ENCODE measurements at regions not wholly inside any gene's neighbourhood (a gene's known extent, or its start where the extent isn't known, plus 50 kb on each side); places are given as distances from the start of the nearest gene placed in this dataset.

DNA sequence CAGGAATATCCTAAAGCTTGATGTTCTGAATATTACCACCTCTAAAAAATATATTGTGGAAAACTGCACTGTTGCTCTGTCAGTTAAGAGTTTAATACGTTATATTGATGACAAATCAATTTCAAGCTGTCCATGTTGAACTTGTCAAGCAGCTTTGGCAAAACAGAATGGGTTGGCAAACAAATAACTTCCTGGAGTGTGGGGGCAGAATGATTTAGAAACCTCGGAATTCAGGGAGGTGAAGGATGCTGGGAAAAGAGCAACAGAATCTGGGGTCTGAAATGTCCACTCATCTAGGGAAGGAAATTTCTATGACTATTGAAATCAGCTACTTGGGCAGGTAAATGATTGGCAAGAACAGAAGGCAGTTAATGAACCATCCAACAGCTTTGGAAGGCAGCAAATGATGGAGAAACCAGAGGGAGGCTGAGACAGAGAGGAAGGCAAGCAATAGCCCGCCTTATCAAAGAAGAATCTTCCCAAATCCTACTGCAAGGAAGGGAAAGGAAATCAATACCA lies 95.1 kb upstream of the PALS2 start:
- no peak for TF ChIP-seq CTCF (IDR thresholded peaks at IDR 0.05; ENCODE audit: low read depth, low read length)
- no peak for DNase-seq (ENCODE audit: extremely low read depth, low read depth)

DNA sequence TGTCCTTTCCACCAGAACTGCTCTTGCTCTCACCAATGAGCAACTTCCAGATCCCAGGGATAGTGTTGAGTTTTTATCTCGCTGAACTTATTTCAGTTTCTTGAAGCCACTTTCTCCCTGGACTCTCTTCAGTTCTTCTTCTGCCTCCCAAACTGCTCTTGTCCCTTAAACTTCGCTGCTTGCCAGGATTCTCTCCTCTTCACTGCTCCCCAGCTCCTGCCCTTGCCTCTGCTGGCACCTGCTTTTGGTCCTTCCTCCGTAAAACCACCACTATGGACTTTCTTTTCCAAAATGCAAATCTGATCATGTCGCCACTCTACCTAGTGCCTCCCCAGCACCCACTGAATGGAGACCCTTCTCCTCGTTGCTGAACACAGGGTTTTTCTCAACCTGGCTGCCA lies 92.8 kb upstream of the PALS2 start:
- DNase-seq (ENCODE audit: extremely low read depth, low read depth) = no peak
- no peak for TF ChIP-seq CTCF (IDR thresholded peaks at IDR 0.05; ENCODE audit: low read depth, low read length)

DNA sequence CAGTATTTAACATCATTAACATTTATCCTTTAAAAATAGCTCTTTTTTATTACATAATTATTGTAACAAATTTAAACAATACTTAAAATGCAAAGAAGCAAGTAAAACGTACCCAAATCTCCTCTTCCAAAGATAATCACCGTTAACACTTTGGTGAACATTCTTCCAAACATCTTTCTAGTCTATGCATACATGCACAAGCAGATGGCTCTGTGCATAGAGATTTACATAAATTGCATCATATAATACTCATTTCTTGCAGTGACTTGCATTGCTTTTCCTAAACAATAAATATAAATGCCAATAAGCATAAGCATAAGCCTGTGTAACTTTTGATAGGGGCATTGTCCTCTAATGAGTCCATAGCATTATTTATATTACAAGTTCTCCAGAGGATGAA lies 89.4 kb upstream of the PALS2 start:
- no peak for DNase-seq (ENCODE audit: extremely low read depth, low read depth)
- no peak for TF ChIP-seq CTCF (IDR thresholded peaks at IDR 0.05; ENCODE audit: low read depth, low read length)

DNA sequence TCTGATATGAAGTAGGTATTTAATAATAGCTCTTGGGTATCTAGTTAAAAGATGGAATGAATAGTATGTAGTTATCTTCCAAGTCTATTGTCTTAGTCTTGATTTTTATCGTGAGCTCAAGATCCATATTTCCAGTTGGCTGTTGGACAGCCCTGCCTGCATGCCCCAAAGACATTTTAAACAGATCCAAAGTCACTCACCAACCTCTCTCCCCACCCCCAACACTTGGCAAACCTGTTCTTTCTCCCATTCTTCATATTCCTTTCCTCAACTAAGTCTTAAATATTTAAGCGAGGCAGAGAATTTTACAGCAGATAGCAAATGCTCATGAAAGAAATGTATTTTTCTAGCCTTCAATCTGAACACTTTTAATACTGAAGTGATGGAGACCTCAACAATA lies 80.7 kb upstream of the PALS2 start:
- TF ChIP-seq CTCF (IDR thresholded peaks at IDR 0.05; ENCODE audit: low read depth, low read length) = no peak
- no peak for DNase-seq (ENCODE audit: extremely low read depth, low read depth)

DNA sequence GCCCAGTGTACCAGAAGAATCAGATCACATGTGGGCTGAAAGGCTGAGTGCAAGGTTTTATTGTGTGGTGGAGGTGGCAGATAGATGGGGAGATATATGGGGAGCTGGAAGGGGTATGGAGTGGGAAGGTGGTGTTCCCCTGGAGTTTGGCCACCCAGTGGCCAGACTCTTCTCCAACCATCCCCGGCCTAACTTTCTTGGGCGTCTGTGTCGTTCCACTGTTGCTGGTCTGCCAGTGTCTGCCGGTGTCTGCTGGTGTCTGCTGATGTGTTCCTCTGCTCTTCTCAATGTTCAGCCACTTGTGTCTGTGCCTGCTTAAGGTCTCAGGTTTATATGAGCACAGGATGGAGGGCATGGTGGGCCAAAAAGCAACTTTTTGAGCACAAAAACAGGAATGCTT lies 78.4 kb upstream of the PALS2 start:
- TF ChIP-seq CTCF (IDR thresholded peaks at IDR 0.05; ENCODE audit: low read depth, low read length) = no peak
- no peak for DNase-seq (ENCODE audit: extremely low read depth, low read depth)

- DNase-seq (ENCODE audit: extremely low read depth, low read depth) = no peak
- TF ChIP-seq CTCF (IDR thresholded peaks at IDR 0.05; ENCODE audit: low read depth, low read length) = no peak
Observed at GRCh38 chr7:24496036-24496435, 77.2 kb upstream of the PALS2 start.

DNA sequence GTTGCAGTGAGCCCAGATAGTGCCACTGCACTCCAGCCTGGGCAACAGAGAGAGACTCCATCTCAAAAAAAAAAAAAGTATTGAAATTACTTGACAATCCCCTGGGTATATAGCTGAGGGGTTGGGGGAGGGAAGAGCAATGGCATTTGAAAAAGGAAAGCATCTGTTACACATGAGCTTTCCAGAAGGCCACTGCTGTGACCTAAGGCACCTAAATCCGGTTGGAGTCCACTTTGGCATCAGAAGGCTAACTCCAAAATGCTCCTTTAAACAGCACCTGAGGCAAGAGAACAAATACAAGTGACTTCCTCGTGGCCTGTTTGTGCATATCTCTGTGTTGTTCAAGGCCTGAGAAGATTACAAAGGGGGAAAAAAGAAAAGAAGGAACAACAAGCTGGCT lies 74.8 kb upstream of the PALS2 start:
- no peak for DNase-seq (ENCODE audit: extremely low read depth, low read depth)
- TF ChIP-seq CTCF (IDR thresholded peaks at IDR 0.05; ENCODE audit: low read depth, low read length) = no peak

Measured in AG09319 (cell line).